ENCODE measurements at regions not wholly inside any gene's neighbourhood (a gene's known extent, or its start where the extent isn't known, plus 50 kb on each side); places are given as distances from the start of the nearest gene placed in this dataset.
"Not testable (repeated sequence)": the region's sequence is repeated elsewhere in the genome, so short reads cannot be mapped to it uniquely, and the experiment has no call there.

GRCh38 chr10:8360814-8361509, 306.5 kb downstream of the GATA3 start:
- TF ChIP-seq CTCF (IDR thresholded peaks at IDR 0.05; ENCODE audit: extremely low read depth, missing control alignments) = no peak
- DNase-seq (ENCODE audit: low spot score) = no peak

GRCh38 chr10:8361510-8361844, 307.0 kb downstream of the GATA3 start:
- no peak for DNase-seq (ENCODE audit: low spot score)
- TF ChIP-seq CTCF (IDR thresholded peaks at IDR 0.05; ENCODE audit: extremely low read depth, missing control alignments) = no peak

GRCh38 chr10:8365935-8366911, 311.7 kb downstream of the GATA3 start:
- DNase-seq (ENCODE audit: low spot score) = peak; percentile 27
- TF ChIP-seq CTCF (IDR thresholded peaks at IDR 0.05; ENCODE audit: extremely low read depth, missing control alignments) = no peak

GRCh38 chr10:8367672-8368411, 313.4 kb downstream of the GATA3 start:
- DNase-seq (ENCODE audit: low spot score) = not testable (repeated sequence)

- no peak for TF ChIP-seq CTCF (IDR thresholded peaks at IDR 0.05; ENCODE audit: extremely low read depth, missing control alignments)
- DNase-seq (ENCODE audit: low spot score) = peak; percentile 15
Measured at GRCh38 chr10:8369666-8370065, 315.2 kb downstream of the GATA3 start.

GRCh38 chr10:8374334-8374733, 319.8 kb downstream of the GATA3 start:
- no peak for DNase-seq (ENCODE audit: low spot score)
- TF ChIP-seq CTCF (IDR thresholded peaks at IDR 0.05; ENCODE audit: extremely low read depth, missing control alignments) = no peak

- TF ChIP-seq CTCF (IDR thresholded peaks at IDR 0.05; ENCODE audit: extremely low read depth, missing control alignments) = no peak
- no peak for DNase-seq (ENCODE audit: low spot score)
Measured at GRCh38 chr10:8375137-8375536, 320.6 kb downstream of the GATA3 start.

Measured in GM20000 (cell line).